Brain microvascular endothelial cell (primary cell): ENCODE measurements at regions not wholly inside any gene's neighbourhood (a gene's known extent, or its start where the extent isn't known, plus 50 kb on each side); places are given as distances from the start of the nearest gene placed in this dataset.

Experiments used
- DNase-seq: peaks from one replicate; pipeline ENCODE4 v3.0.0-alpha.2; 2020
- H3K27ac ChIP-seq: fragments of 250-450 bp; sonication (Bioruptor Pico); 2 replicates; pipeline ENCODE4 v1.5.1; 2020; ENCODE audit warnings: mild to moderate bottlenecking, moderate library complexity
- H3K27me3 ChIP-seq: fragments of 250-450 bp; sonication (Bioruptor Pico); replicated peaks from 2 replicates; pipeline ENCODE4 v1.5.1; 2020; ENCODE audit warnings: mild to moderate bottlenecking
- H3K36me3 ChIP-seq: fragments of 250-450 bp; sonication (Bioruptor Pico); replicated peaks from 2 replicates; pipeline ENCODE4 v1.5.1; 2020; ENCODE audit warnings: mild to moderate bottlenecking
- H3K4me3 ChIP-seq: 2 replicates; pipeline ENCODE4 v1.5.1; 2011; ENCODE audit warnings: low read depth, mild to moderate bottlenecking, control low read depth, low read length, moderate library complexity
- in situ Hi-C: cut with HindIII; loops from 2 replicates; pipeline ENCODE4 v1.10.0; 2017; ENCODE audit warnings: low sequenced_read_pairs, low pct_ligation_motif_present
- TF ChIP-seq, protein P1 (sequence below): IDR thresholded peaks from 2 replicates; pipeline ENCODE4 v1.5.1; 2011; ENCODE audit warnings: low read depth, mild to moderate bottlenecking, moderate library complexity, low read length, control low read depth, inconsistent platforms; ENCODE audit errors: missing control alignments

DNA sequence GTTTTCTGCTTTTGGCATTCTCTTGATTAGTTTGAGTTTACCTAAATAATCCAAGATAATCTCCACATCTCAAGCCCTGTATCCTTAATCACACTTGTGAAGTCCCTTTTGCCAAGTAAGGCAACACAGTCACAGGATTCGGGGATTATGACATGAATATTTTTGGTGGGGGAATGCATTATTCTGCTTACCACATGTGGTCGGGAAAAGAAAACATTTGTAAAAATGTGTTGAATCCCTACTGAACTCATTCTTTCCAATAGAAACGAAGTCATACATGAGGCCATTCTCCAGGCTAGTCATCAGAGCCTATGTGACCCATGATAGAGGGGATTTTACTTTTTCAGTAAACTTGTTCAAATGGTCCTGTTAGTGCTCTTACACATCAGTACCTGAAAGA, 58.5 kb upstream of the PRICKLE1 start:
- Histone ChIP-seq H3K36me3 (no peaks in the 10 kb centered on the region), H3K4me3 (no peak overlapping the region), H3K27ac (no peak overlapping the region), H3K27me3 (no peaks in the 10 kb centered on the region)
- no peak for DNase-seq
- TF ChIP-seq, protein P1, sequence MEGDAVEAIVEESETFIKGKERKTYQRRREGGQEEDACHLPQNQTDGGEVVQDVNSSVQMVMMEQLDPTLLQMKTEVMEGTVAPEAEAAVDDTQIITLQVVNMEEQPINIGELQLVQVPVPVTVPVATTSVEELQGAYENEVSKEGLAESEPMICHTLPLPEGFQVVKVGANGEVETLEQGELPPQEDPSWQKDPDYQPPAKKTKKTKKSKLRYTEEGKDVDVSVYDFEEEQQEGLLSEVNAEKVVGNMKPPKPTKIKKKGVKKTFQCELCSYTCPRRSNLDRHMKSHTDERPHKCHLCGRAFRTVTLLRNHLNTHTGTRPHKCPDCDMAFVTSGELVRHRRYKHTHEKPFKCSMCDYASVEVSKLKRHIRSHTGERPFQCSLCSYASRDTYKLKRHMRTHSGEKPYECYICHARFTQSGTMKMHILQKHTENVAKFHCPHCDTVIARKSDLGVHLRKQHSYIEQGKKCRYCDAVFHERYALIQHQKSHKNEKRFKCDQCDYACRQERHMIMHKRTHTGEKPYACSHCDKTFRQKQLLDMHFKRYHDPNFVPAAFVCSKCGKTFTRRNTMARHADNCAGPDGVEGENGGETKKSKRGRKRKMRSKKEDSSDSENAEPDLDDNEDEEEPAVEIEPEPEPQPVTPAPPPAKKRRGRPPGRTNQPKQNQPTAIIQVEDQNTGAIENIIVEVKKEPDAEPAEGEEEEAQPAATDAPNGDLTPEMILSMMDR = no peak
- in situ Hi-C loops = no loop called here

DNA sequence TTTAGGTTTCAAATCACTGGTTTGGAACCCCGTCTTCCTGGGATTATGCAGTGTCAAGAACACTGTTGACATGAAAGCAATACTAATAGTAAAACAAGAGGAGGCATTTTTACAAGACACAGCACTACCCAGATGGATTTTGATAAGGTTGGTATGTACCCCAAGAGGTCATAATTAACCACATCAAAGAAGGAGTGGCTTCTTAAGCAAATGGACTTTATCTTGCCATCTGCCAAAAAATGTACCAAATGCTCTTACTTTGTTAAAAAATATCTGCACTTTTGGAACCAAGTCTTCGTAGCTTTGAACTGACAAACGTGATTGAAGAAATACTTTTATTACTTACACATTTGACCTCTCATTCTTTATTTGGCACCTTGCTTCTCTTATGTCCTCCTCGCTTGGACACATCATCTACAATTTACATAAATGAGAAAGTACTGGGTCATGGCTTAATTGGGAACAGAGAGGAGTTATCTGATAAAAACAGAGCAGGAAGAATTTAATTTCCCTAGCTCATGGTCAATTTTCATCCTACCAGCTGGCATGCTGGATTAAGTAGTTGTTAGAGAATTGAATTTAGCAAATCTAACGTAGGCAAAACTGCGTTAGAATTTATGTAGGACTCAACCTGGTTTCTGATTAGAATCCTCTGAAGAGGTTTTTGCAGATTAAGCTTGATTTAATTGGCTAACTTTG, 54.5 kb upstream of the PRICKLE1 start:
- no peak overlapping the region for H3K4me3 ChIP-seq
- TF ChIP-seq, protein P1 = no peak
- H3K36me3 ChIP-seq = no peaks in the 10 kb centered on the region
- in situ Hi-C loops = no loop called here
- DNase-seq = no peak
- no peaks in the 10 kb centered on the region for H3K27me3 ChIP-seq
- no peak overlapping the region for H3K27ac ChIP-seq

DNA sequence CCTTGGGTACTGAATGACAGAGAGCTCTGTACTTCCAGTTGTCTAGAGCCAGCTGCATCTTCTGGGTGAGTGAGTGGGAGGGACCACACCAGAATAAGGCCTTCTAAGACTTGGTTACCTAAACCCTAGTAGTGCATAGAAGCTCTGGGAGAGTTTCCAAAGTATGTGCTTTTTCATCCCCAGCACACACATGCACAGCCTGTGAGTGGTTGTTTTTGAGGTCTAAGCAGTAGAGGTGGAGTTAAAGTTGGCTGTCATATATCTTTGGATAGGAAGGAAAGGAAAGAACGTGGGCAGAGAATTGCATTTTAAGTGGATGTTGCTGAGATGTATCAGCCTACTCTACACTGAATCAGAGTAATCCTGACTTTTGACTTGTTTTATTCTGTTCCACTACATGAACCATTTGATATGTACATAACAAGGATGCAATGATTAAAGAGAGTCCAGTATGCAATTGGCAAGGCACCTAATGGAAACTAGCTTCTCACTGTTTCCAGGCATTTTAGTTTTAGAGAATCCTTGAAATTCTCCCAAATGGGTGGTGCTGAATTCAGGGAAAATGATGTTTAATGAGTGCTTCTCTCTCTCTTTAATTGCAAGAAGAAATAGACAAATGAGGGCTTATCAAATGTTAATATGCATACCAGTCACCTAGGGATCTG, 51.8 kb upstream of the PRICKLE1 start:
- no peak overlapping the region for H3K27ac ChIP-seq
- TF ChIP-seq, protein P1 = no peak
- H3K36me3 ChIP-seq = no peaks in the 10 kb centered on the region
- in situ Hi-C loops = no loop called here
- H3K27me3 ChIP-seq = no peaks in the 10 kb centered on the region
- no peak for DNase-seq
- H3K4me3 ChIP-seq = no peak overlapping the region

DNA sequence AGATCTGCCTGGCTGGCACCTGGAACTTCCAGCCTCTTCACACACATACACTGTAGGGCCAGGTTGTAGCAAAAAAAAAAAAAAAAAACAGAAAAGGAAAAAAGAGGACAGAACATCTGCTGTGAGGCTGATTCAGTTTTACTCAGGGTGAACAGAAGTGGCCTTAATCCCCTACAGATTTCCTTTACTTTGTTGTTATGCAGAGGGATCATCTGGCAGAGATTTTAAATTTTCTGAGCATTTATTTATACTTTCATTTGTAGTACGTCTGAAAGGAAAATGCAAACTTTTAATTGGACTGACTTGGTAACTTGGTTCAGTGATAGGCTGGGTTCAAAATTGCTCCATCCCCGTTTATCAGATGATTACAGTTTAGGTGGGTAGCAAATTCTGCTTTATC, 50.8 kb upstream of the PRICKLE1 start:
- Histone ChIP-seq H3K4me3 (no peak overlapping the region), H3K36me3 (no peaks in the 10 kb centered on the region), H3K27ac (no peak overlapping the region), H3K27me3 (no peaks in the 10 kb centered on the region)
- in situ Hi-C loops = no loop called here
- TF ChIP-seq, protein P1 = no peak
- no peak for DNase-seq

DNA sequence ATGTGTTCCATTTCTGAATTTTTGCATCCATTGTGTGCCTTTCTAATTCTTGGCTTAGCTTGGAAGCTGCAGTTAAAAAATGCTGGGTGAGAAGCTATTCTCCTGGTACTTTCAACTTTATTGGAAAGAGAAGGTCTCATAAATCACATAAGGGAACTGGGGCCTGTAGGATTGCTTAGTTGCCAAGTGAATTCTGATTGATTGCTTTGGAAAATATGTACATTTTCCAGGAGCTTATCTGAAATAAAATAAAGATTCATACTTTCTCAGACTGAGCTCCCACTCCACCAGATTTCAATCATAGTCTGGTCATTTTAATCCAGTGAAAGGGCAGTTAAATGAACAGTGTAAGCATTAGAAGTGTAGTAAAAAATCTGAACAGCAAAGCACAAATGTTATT, 50.0 kb upstream of the PRICKLE1 start:
- DNase-seq = no peak

More for the DNA sequence above, 50.0 kb upstream of the PRICKLE1 start:
- Histone ChIP-seq H3K27me3 (no peaks in the 10 kb centered on the region), H3K4me3 (no peak overlapping the region), H3K36me3 (no peaks in the 10 kb centered on the region), H3K27ac (no peak overlapping the region)
- in situ Hi-C loops = no loop called here
- TF ChIP-seq, protein P1 = no peak
